Activated T-helper 2 cell treated with anti-CD3 and anti-CD28 coated beads, Interferon-gamma antibody, Interleukin-2, Interleukin-4, amounts not matched to agents 10 μg/mL and 5 μg/mL and 100 μg/mL, durations not matched to agents 14 hours and 24 hours and 36 hours (primary cell): ENCODE measurements at regions not wholly inside any gene's neighbourhood (a gene's known extent, or its start where the extent isn't known, plus 50 kb on each side); places are given as distances from the start of the nearest gene placed in this dataset.
"Not testable (repeated sequence)": the region's sequence is repeated elsewhere in the genome, so short reads cannot be mapped to it uniquely, and the experiment has no call there.

Experiments used
- DNase-seq: peaks from one replicate; pipeline ENCODE4 v3.0.0; 2021; ENCODE audit warnings: low spot score
- H3K27ac Mint-ChIP-seq: one replicate; pipeline ENCODE4 v1.8.0; 2021; ENCODE audit warnings: mixed read lengths
- H3K27me3 Mint-ChIP-seq: one replicate; pipeline ENCODE4 v1.8.0; 2021; ENCODE audit warnings: low read depth, mixed read lengths
- H3K36me3 Mint-ChIP-seq: one replicate; pipeline ENCODE4 v1.8.0; 2021; ENCODE audit warnings: low read depth, mixed read lengths
- H3K4me1 Mint-ChIP-seq: one replicate; pipeline ENCODE4 v1.8.0; 2021; ENCODE audit warnings: low read depth, mixed read lengths
- H3K4me3 Mint-ChIP-seq: one replicate; pipeline ENCODE4 v1.8.0; 2021; ENCODE audit warnings: low read depth, mild to moderate bottlenecking, moderate library complexity, mixed read lengths
- H3K9me3 Mint-ChIP-seq: one replicate; pipeline ENCODE4 v1.8.0; 2021; ENCODE audit warnings: mixed read lengths
- intact Hi-C: fragments of 100-400 bp; cut with micrococcal nuclease; formaldehyde crosslinking; loops from one replicate; pipeline ENCODE4 v1.15.1; 2023

- H3K27ac Mint-ChIP-seq, DNase-seq, intact Hi-C loops, H3K4me1 Mint-ChIP-seq, H3K36me3 Mint-ChIP-seq, H3K4me3 Mint-ChIP-seq, H3K27me3 Mint-ChIP-seq, H3K9me3 Mint-ChIP-seq: not testable (repeated sequence)
Observed at GRCh38 chr4:131750006-131750405, 1399.1 kb upstream of the PCDH10 start.

GRCh38 chr4:131750469-131750868 is 1398.6 kb upstream of the PCDH10 start:
- H3K27me3 Mint-ChIP-seq, DNase-seq, H3K36me3 Mint-ChIP-seq, H3K4me1 Mint-ChIP-seq, H3K4me3 Mint-ChIP-seq, H3K9me3 Mint-ChIP-seq, intact Hi-C loops, H3K27ac Mint-ChIP-seq: not testable (repeated sequence)

GRCh38 chr4:131762234-131762633 is 1386.9 kb upstream of the PCDH10 start:
- H3K36me3 Mint-ChIP-seq, H3K4me1 Mint-ChIP-seq, intact Hi-C loops, H3K9me3 Mint-ChIP-seq, H3K4me3 Mint-ChIP-seq, H3K27ac Mint-ChIP-seq, DNase-seq, H3K27me3 Mint-ChIP-seq: not testable (repeated sequence)

GRCh38 chr4:131764730-131765129 is 1384.4 kb upstream of the PCDH10 start:
- no peak for DNase-seq
- no peak overlapping the region for H3K27ac Mint-ChIP-seq
- no peaks in the 10 kb centered on the region for H3K27me3 Mint-ChIP-seq
- intact Hi-C loops: no loop called here
- H3K4me1 Mint-ChIP-seq: no peaks in the 10 kb centered on the region
- H3K4me3 Mint-ChIP-seq: no peak overlapping the region
- H3K9me3 Mint-ChIP-seq: no peaks in the 10 kb centered on the region
- H3K36me3 Mint-ChIP-seq: no peaks in the 10 kb centered on the region

- H3K27me3 Mint-ChIP-seq, H3K9me3 Mint-ChIP-seq, DNase-seq, H3K4me1 Mint-ChIP-seq, intact Hi-C loops, H3K4me3 Mint-ChIP-seq, H3K36me3 Mint-ChIP-seq, H3K27ac Mint-ChIP-seq: not testable (repeated sequence)
Observed at GRCh38 chr4:131774382-131774781, 1374.7 kb upstream of the PCDH10 start.

GRCh38 chr4:131810565-131810964 is 1338.5 kb upstream of the PCDH10 start:
- DNase-seq, H3K27ac Mint-ChIP-seq, H3K27me3 Mint-ChIP-seq, intact Hi-C loops, H3K9me3 Mint-ChIP-seq, H3K36me3 Mint-ChIP-seq, H3K4me3 Mint-ChIP-seq, H3K4me1 Mint-ChIP-seq: not testable (repeated sequence)
